ENCODE measurements at regions not wholly inside any gene's neighbourhood (a gene's known extent, or its start where the extent isn't known, plus 50 kb on each side); places are given as distances from the start of the nearest gene placed in this dataset.

DNA sequence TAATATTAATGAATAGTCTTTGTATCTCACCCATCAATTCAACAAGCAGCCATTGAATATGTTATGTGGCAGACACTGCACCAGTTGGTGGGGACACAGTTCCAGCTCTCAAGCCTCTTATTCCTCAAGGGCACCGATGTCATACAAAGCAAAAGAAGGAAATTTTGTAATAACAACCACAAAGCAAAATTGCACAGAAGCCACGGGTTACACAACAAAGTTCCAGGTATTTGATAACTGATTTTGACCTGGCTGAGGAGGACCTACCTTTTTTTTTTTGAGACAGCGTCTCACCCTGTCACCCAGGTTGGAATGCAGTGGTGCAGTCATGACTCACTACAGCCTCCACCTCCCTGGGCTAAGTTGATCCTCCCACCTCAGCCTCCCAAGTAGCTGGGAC is 266.7 kb downstream of the FOXO1 start:
- DNase-seq = no peak

DNA sequence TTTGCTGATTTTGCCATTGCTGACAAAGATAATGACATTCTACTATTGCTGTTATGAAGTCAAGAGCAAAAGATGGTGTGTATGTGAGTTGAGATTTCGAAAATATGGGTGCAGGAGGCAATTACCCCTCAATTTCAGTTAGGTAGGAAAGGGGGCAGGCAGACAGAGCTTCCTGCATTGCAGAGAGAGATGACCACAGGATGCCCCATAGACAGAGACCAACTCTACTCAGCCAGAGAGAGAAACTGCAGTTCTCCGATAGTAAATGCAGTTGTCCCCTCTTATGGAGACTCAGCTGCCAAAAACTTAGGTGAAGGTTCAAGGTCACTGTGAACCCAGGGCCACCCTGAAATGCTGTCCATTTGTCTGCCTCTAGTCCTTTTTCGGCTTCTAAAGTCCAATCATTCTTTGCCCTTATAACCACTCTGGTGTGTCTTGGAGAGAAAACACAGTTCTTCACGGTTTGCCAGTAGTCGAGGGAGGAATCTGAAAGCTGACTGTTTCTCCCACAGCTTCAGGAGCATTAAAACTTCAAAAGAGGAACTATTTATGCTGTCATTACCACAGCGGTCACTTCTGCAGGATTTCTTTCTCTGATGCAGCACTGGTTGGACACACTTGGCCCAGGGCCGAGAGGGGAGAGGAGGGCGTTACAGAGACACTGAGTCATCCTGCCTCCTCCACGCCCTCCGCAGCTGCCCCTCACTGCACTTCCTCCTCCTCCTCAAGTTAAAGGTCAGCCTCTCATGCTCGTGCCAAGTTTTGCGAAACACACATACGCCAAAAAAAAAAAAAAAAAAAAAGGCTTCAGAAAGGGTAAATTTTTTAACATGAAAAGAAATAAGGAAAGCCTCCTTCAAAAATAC is 264.3 kb downstream of the FOXO1 start:
- peak; percentile 71 for DNase-seq

DNA sequence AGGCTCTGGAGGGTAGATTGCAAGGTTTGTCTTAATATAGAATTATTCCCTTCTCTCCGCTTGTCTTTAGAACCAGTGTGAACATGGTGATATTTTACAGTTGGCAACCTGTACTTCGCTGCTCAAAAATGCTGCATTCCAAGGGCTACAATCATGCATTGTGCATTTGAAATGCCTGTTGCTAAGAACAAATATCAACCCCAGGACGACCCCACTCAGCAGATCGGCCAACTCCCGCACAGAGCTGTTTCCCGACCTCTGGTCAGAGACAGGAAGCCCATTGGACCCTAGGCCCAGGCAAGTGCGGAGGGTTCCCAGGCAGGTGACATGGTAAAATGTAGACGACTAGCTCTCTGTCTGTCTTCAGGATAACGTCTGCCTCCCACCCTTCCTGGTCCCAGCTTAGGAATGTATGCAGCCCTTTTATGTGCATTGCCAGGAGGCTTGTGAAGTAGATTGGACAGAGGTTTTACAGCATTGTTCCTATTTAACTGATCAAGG is 263.5 kb downstream of the FOXO1 start:
- DNase-seq = no peak

DNA sequence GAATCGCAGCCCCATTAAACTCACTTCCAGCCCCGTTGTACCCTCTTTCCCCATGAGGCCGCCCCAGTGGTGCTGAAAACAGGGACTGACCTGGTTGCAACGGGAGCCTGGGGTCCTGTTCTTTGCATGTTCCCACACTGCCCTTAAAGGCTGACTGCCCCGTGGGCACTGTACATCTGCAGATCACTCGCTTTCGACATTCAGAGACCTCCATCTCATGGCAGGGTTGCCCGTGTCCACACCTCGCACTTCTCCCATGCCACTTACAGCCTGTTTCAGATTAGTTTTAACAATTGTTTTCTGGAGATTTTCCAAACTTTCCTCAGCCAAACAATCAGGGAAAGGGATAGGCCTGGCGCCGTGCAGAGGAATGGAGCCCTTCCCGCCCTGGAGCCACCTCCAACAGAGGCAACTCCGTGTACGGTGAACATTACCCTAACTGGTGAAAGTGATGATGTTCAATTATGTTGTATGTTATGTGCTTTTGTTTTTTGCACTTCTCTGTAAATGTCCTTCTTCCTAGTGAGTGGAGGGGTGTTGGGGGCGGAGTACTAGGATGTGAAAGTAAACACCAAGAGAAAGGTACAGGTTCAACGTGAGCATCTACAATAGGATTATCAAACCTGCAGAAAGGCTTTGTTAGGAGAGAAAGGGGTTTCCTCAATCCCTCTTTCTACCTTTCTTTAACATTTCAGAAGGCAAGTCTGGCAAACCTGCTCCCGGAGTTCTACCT is 262.8 kb downstream of the FOXO1 start:
- DNase-seq = no peak

DNA sequence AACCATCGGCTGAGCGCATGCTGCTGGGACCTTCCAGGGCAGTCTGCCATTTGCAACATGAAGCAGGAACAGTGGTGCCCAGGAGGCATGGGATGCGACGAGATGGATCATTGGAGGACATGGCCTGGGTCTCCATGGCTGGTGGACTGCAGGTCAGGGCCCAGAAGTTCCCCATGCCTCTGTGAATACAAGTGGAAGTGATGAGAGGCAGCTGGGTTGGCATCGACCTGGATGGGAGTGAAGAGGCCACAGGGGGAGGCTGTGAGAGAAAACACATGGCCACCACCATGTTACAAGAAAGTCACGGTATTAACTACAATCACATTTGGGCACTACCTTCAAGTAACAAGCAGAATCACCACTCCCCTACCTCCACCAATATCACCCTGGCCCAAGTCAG is 262.0 kb downstream of the FOXO1 start:
- DNase-seq = no peak

DNA sequence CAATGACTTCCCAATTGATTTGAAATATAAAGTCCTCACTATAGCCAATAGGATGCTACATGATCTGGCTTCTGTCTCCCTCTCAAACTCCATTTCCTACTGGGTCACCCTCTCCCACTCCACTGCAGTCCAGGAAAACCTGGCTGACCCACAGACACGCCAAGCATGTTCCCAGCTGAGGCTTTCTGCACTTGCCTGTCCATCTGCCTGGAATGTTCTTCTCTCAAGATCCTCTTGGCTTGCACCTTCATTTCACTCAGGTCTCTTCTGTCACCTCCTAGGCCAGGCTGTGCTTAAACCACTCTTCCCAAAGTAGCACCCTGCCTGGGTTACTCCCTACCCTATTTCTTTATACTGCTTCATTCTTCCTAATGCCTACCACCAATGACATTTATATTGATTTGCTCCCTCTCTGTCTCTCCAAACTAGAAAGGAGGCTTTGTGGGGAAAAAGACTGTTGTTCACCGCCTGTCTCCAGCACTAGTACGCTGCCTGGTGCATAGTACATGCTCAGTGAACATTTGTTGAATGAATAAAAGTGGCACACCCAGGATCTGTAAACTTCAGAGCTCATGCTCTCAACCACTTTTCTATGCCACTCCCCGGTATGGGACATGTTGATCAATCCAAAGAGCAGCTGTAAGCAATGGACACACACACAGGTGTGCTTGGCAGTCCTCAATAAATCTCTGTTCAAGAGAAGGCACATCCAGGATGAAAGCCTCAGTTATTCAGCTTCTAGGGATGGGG is 261.3 kb downstream of the FOXO1 start:
- DNase-seq = no peak

DNA sequence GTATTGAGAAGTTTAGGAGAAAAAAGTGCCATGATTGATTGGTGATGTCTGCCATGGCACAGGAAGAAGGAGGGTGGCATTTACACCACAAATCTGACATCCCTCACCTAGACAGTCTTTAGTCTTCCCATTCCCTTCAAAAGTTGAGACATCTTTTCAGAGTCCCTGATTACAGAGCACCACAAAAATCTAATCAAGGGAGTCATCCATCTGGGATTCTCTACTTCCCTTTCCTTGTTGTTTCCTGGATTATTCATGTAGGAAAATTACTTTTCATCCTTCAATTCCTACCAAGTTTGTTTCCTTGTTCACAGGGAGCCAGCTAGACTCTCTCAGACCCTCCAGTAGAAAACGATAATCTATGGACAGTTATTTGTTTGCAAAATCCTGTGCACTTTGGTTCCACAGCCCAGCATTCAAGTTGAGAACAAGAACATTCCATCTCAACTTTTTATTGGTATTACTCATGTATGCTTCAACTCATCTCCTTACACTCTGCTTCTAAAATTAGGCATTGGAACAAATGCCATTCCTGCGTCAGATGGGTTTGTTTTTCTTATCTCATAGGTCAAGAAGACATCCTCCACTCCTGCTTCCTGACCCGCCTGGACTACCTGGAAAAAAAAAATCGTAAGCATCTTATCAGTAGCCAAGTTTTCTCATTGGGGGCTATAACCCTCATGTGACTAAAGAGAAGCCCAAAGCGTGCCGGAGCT is 259.9 kb downstream of the FOXO1 start:
- DNase-seq = no peak

DNA sequence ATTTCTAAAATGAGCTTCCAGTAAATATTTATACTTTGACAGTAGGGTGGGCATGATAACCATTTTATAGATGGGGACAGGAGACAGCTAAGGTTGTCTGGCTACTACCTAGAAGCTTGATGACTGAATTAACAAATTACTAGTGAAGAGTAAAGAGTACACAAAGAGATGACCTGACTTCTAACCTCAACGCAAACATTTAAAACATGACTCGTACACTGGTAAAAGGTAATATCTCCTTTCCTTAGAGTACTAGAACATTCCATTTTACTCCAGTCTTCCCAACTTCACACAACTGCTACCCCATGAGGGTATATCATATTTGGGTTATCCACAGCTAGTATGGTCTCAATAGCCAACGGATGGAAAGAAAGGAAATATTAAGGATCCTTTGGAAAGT is 258.9 kb downstream of the FOXO1 start:
- no peak for DNase-seq

DNA sequence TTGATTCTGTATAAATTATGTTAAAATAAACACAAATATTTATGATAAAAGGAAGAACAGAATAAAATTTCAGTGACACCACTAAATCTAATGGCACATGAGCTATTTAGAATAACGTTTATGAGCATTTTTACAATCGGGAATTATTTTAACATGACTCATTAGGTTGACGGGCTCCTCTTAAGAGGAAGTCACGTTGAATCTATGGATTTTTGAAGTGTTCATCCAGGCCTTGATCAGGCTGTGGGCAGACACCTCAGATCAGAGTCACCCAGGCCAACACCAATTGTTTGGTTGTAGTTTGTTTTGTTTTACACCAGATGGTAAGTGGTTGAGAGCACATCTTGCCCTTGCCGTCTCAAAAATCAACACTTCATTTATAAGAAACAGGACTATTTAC is 257.8 kb downstream of the FOXO1 start:
- DNase-seq = no peak

DNA sequence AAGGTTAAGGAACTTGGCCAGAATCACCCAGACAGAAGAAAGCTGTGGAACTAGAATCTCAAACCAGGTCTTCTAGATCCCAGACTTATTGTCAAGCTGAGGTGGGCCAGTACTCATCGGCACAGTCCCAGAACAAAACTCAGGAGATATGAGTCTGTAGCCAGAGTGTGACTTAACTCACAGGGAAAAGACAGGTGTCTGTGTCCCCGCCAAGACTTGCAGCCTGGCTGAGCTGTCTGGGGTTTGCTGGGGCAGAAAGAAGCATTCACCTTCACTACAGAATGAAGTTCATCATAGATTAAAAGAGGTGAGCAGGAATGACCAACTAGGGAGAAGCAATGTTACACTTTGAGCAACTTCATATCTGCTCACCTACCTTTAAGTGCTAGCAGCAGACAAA is 257.2 kb downstream of the FOXO1 start:
- DNase-seq = no peak

DNA sequence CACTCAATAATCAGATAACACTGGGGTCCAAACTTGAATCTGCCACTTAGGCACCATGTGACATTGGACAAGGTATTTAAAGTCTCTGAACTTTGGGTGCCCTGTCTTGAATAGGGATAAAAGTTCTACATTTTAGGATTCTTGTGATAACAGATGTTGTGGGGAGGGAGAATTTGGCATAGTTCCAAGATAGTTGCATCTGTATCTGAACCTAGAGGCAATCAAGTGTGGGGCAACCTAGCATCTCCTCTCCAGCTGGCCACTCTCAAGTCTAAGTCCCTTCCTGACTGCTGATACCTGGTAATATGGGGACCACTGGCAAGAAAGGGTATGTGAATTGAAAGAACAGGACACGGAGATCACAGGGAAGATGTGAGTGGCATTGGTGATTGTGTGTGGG is 256.1 kb downstream of the FOXO1 start:
- no peak for DNase-seq

DNA sequence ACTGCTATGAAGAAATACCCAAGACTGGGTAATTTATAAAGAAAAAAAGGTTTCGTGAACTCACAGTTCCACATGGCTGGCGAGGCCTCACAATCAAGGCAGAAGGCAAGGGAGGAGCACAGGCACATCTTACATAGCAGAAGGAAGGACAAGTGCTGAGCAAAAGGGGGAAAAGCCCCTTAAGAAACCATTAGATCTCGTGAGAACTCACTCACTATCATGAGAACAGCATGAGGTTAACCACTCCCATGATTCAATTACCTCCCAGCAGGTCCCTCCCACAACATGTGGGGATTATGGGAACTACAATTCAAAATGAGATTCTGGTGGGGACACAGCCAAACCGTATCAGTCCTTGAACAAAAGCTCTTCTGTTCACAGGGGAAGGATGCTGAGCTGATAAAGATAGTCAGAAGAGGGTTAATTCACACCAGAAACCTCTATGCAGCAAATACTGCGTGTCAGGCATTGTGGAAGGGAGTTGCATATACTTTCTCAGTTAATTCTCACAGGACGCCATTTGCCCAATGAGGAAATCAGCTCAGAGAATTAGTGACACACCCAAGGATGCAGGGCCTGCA is 246.2 kb downstream of the FOXO1 start:
- no peak for DNase-seq

DNA sequence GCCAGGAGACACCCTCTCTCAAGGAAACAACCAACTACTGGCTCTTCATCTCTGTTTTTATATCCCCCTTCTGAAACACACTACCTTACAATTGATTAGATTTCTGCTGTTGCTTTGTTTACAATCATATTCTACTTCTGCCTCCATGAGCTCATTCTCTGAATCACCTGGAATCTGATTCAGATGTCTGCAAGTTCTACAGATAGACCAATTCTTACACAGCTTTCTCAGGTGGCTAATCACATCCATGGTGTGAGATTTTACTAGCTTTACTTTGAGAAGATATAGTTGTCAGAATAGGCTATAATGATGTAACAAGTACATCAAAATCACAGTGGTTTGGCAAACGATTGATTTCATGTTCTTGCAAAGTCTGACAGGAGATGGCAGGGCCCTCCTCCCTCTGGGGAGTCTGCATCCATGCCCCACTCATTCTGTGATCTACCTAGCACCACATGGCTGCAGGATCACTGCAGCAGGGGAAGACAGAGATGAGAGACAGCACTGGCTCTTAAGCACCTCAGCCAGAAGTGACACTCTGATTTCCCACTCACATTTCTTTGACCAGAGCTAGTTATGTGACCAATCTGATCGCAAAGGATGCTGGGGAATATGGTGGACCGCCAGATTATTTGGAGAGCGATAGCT is 243.7 kb downstream of the FOXO1 start:
- no peak for DNase-seq

DNA sequence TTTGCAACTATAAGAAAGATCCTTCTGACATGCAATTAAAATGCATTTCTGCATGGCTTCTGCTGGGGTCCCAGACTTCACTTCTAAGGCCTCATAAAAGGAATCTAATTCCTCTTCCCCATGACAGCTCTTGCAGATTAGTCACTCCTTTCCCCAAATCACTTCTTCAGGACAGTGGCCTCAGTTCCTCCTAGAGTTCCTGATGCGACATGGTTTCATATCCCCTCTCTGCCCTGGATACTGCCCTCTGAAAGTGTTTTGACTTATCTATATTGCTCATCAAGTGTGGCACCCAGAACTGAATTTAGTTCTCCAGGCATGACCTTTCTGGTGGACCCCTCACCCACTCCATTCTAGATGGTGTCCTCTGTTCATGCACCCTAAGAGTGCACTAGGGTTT is 238.1 kb downstream of the FOXO1 start:
- DNase-seq = no peak

DNA sequence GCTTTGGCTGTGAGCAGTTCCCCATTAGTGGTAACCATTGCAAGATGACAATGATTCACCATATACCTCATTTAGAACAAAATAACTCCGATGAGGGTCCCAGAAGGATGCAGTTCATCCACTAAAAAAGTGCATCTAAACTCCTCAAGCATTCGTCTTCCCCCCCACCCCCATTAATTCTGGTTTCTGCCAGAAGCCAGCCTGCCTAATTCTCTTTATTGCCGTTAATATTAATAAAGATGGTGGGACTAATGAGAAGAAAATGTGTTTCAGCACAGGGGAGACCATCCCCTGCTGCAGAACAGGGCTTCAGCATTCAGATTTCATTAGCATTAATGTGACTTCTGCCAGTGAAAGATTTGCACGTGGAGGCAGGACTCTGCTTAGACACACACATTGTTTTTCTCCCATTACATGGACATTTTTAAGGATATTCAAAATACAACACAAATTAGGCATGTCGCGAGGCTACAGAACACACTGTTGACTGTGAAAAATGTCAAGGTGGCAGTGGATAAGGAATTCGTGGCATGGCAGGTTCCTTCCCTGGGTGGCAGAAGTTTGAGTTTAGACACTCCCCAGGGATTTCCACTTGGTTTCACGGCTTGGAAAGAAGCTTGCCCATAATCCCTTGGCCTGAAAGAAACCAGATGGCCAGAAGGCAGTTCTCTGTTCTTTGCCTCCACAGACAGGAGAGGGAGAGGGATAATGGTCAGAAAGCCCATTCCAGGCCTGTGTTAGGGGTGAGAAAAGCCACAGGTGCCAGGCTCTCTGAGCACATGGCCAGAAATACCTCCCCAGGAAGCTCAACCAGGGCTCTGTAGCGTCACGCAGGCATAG is 236.5 kb downstream of the FOXO1 start:
- DNase-seq = no peak

DNA sequence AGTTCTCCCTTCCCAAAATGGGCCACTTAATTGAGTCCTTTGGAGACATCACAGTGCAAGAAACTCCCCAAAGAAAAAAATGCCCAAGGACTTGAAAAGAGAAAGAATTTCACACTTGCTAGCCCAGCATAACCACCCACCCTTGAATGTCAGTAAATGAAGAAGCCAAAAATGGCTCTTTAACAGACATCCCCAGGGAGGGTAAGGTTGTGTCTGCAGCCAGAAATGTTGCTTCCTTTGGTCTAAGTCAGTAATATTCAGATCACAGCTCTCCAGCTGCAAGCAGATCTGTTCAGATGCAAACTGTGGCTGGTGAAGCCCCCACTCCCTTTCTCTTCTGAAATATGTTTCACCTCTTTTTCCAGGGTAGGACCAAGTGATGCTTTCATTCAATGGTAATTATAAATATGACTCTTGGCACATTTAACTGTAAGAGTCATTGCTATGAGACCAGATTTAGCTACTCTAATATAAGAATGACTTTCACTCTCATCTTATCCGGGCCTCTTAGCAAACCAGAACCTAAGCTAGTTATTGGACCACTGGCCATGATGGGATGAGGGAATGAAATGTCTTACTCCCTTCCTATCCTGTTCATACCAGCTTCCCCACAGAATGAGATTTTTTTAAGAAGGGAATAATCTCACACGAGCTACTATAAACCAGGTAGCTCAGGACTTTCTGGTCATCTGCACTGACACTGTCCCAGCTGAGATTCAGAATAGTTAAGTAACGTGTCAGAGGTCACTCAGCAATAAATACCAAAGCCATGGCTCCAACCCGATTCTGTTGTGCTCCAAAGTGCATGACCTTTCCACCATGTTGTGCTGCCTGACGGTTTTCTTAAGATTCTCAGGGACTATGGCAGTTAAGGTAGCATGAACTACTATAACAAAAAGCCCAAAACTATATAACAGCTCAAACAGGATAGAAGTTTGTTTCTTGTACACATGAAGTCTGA is 234.1 kb downstream of the FOXO1 start:
- no peak for DNase-seq

DNA sequence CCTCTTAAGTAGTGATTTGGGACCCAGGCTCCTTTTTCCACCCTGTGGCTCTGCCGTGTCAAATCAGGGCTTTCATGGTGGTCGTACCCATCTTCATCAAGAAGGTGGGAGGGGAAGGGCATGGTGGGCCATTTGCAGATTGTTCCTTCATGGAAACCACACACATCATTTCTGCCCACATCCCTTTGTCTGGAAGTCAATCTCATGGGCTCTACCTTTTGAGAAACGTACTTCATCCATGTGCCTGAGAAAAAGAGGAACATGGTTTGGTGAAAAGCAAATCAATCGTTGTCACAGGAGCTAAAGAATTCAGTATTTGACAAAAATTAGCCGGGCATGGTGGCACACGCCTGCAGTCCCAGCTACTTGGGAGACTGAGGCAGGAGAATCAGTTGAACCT is 233.4 kb downstream of the FOXO1 start:
- no peak for DNase-seq

DNA sequence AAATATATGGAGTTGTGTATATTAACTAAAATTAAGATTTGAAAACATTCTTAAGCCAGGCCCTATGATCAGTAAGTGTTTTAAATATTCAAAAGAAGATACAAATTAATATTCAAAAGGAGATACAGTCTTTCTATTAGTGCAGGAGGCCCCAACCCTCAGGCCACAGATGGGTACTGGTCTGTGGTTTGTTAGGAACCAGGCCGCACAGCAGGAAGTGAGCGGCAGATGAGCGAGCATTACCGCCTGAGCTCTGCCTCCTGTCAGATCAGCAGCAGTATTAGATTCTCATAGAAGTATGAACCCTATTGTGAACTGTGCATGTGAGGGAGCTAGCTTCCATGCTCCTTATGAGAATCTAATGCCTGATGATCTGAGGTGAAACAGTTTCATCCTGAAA is 232.9 kb downstream of the FOXO1 start:
- DNase-seq = no peak
